GM19240 (cell line): ENCODE measurements at regions not wholly inside any gene's neighbourhood (a gene's known extent, or its start where the extent isn't known, plus 50 kb on each side); places are given as distances from the start of the nearest gene placed in this dataset.
"Not testable (repeated sequence)": the region's sequence is repeated elsewhere in the genome, so short reads cannot be mapped to it uniquely, and the experiment has no call there.

ENCODE experiments used
- DNase-seq: peaks from one replicate; pipeline ENCODE4 v3.0.0; 2011; ENCODE audit warnings: low spot score; ENCODE audit not compliant: insufficient read length

DNA sequence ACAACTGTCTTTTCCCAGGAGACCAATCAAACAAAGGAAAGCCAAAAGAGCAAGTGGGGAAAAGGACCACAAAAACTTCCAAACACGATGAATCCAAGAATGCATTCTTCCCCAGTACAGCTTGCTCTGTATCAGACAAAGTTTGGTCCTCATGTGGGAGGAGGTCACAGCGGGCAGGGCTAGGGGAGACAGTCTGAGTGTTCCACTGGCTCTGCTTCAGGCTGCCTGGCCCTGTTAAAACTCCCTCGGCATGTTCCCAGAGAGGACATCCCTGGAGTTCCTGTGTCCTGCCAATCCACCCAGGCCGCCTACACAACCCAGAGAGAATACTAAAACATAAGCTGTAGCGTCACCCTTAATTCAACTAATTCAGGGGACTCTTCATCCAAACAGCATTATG lies 415.1 kb upstream of the DYNLRB2 start:
- no peak for DNase-seq

GRCh38 chr16:80123189-80123588 lies 417.6 kb upstream of the DYNLRB2 start:
- no peak for DNase-seq

GRCh38 chr16:80122115-80122514 lies 418.7 kb upstream of the DYNLRB2 start:
- no peak for DNase-seq

DNA sequence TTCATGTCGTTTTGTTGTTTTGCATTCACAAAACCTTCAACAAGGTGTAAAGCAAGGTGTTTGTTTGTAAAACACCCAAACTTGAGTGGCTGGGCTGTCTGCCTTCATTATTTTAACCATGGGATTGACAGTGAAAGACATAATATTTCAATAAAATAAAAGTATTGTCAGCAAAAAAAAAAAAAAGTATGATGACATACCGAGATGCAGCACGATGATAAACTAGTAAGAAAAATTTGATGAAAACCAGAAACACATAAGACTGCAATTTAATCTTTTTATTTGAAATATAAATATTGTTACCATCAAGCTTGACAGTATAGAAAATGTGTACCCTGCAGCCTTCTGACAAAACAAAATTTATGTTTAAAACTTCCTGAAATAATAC lies 419.3 kb upstream of the DYNLRB2 start:
- no peak for DNase-seq

DNA sequence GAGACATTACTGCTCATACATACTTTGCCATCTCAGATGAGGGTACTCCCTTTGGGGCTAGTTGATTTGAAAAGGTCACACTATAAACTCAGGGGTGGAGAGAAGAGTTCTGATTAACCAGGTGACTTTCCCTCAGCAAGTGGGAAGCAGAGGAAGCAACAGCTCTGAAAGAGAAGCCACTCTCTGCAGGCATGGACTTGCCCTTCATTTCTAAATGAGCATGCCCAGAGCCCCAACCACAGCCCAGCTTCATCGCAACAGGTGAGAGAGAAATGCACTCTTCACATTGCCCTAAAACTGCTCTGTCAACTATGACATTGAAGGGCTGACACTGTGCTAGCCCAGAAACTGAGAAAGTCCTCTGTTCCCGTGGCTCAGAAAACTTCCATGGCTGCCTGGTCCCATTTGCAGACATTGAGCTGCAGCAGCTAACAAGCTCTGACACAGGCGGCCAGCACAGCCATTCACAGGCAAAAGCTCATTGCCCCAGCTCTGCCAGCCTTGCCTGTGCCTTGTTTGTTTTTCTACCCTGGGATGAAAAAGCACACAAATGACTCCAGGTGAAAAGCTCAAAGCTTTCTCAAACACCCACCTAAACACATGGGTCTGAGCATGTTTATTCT lies 419.8 kb upstream of the DYNLRB2 start:
- no peak for DNase-seq

- DNase-seq: no peak
Measured at GRCh38 chr16:80117556-80118130, 423.1 kb upstream of the DYNLRB2 start.

GRCh38 chr16:80116711-80117110 lies 424.1 kb upstream of the DYNLRB2 start:
- DNase-seq: no peak

- DNase-seq: no peak
Measured at GRCh38 chr16:80114699-80115098, 426.1 kb upstream of the DYNLRB2 start.

- no peak for DNase-seq
Measured at GRCh38 chr16:80113873-80114574, 426.8 kb upstream of the DYNLRB2 start.

GRCh38 chr16:80109581-80109980 lies 431.2 kb upstream of the DYNLRB2 start:
- DNase-seq: no peak

GRCh38 chr16:80107900-80108299 lies 432.9 kb upstream of the DYNLRB2 start:
- no peak for DNase-seq

- DNase-seq: no peak
Measured at GRCh38 chr16:80105751-80106150, 435.0 kb upstream of the DYNLRB2 start.

DNA sequence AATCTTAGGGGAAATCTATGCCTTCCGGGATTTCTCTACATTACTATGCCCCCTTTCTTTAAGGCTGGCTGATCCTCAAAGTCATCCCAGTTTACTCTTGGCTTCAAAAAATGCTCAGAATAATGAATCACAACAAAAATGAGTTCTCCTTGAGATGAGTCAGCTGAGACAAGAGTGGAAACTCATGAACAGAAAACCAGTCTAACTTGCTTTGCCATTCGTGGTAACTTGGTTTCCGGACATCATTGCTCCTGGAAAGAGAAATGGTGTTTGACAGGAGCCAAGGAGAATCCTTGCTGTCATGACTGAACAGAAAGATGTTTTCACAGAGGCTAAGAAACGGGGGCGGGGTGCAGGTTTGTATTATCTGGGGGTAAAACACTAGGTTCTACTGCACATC lies 435.6 kb upstream of the DYNLRB2 start:
- DNase-seq: no peak

DNA sequence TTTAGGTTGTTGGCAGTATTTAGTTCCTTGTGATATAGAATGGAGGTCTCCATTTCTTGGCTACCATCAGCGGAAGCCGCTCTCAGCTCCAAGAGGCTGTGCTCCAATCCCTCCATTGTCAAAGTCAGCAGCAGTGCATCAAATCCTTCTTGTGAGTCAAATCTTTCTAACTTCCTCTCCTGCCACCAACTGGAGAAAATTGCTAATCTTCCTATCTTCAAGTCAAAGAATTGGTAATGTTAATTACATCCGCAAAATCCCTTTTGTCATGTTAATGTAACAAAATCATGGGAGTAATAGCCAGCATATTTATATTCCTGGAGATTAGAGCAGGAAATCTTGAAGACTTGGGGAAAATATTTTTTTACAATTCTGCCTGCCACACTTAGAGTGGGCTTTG lies 436.4 kb upstream of the DYNLRB2 start:
- DNase-seq: no peak

DNA sequence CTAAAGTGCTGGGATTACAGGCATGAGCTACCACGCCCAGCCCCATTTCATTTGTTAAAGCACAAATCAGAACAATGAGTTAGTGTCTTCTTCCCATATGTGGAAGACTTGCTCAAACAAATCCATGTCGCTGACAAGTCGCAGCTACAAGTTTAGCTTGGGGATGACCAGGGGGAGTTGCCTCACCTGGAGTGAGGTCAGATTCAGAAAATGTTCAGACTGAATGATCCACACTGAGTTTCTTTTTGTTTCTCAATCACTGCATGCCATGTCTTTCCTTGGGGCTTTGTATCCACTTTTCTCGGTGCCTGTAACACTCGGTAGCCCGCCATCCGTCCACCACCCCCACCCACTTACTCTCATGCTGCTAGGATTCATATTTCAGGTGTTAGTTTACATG lies 437.3 kb upstream of the DYNLRB2 start:
- no peak for DNase-seq

DNA sequence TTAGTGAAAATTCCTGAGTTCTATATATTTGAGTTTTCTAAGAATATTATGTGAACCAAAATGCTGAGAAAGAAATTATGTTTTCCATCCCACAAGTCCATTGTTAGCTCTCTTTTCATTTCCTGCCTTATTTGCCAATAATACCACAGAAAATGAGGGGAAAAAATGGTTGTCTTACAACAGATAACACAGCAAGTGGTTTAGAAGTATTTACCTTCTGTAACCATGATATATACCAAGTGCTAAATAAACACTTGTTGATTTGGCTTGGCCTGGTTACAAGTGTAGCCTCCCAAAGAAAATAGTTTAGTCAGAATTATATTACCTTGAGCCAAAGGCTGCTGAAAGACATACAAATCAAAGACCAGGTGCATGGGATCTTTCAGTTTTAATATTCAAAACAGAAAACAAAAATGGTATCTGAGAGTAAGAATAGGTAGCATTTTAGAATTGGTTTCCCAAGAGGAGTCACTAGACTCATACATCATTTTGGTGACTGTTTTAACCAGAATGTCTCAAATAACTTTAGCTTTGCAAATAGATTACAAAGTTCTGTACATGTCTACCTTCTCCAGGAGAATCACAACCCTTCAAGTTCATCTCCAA lies 439.8 kb upstream of the DYNLRB2 start:
- DNase-seq: no peak

DNA sequence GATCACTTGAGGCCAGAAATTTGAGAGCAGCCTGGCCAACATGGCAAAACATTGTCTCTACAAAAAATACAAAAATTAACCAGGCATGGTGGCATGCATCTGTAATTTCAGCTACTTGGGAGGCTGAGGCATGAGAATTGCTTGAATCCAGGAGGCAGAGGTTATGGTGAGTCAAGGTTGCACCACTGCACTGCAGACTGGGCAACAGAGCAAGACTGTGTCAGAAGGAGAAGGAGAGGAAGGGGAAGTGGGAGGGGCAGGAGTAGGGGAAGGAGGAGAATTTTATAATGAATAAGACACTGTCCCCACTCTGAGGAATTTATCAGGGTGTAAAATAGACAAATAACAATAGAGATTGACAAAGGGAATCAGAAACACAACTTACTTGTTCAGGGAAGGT lies 440.6 kb upstream of the DYNLRB2 start:
- no peak for DNase-seq

DNA sequence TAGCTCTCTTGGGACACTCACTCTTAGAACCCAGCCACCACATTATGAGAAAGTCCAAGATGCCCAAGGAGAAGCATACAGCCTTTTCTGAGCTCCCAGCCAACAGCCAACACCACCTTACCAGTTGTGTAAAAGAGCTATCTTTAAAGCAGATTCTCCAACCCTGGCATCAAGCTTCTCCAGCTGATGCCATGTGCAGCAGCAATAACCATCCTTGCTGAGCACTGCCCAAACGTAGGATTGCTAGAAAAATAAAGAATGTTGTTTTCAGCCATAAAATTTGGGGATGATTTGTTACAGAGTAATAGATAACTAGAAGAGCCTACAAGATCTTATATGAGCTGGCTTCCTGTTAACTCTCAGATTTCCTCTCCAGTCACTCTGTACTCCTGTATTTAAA lies 443.7 kb upstream of the DYNLRB2 start:
- DNase-seq: no peak

DNA sequence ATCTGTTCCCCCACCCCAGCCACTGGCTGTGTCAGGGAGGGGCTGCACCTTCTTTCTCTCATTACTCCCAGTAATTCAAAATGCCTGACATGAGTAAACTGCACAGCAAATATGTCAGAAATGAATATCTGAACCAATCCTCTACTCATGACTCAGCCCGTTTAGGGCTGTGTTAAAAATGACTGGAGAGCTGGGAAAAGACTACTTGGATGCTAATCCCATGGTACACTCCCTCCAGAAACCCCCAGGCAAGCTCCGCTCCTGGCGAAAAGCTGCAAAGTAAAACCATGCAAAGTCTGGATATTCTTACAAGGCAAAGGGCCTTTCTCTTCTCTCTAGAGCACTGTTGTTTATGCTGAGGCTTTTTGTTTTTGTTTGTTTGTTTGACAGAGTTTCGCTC lies 448.1 kb upstream of the DYNLRB2 start:
- no peak for DNase-seq

DNA sequence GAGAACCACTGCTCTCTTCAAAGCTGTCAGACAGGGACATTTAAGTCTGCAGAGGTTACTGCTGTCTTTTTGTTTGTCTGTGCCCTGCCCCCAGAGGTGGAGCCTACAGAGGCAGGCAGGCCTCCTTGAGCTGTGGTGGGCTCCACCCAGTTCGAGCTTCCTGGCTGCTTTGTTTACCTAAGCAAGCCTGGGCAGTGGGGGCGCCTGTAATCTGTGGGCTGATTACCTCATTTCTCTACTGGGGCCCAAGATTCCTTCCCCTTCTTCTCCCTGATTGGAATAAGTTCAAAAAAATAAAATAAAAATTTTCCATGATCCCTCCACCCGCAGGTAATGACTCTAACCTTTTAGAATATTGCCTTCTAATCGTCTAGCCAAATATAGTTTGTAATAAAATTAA lies 449.3 kb upstream of the DYNLRB2 start:
- not testable (repeated sequence) for DNase-seq

DNA sequence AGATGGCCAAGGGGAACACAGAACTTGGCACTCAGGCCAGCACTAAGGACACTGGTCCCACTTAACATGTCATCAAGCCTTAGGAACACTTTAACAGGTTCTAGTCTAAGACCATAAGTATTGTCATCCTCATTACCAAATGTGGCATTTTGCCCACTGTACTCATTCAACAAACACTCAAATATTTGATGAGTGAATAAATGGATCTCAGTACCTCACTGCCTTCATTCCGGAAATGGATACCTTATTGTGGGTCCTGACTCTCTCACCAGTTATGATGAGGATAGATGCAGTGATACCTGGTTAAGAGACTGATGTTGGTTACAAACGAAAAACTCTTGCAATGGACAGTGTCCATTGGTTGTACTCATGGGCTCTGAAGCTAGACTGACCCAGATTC lies 455.2 kb upstream of the DYNLRB2 start:
- DNase-seq: no peak

DNA sequence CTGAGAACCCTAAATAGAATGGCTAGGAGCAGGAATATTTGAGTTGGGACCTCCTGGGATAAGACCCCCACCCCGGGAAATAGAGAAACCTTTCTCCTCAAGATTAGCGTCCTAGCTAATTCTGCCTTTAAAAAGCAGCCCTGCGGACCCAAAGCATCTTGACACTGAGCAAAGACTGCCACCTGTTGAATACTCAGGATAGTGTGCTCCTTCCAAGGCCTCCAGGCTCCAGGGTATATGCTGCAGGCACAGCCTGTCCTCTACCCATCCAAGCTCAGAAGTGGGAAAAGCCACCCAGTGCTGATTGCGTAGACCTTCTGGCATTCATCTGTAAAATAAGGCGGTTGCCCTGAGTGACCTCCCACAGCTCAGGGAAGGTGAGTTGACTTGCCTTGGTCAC lies 456.2 kb upstream of the DYNLRB2 start:
- DNase-seq: no peak

GRCh38 chr16:80084163-80084562 lies 456.6 kb upstream of the DYNLRB2 start:
- DNase-seq: no peak
